Tibial artery (tissue), 4 donors: ENCODE measurements at regions not wholly inside any gene's neighbourhood (a gene's known extent, or its start where the extent isn't known, plus 50 kb on each side); places are given as distances from the start of the nearest gene placed in this dataset.

Experiments
- DNase-seq, 2 donors: peaks; one replicate each; pipeline ENCODE4 v3.0.0-alpha.2; 2019
- H3K27ac ChIP-seq, 2 donors: fragments of 200-600 bp; sonication (generic) in 1 of 2; 1 replicate in 1 of 2; 2 replicates in 1 of 2; pipeline ENCODE4 v1.5.1; 2018 to 2019; ENCODE audit warnings: mild to moderate bottlenecking in 1 of 2
- H3K27me3 ChIP-seq, 2 donors: fragments of 200-600 bp; sonication (generic) in 1 of 2; one replicate each; pipeline versions ENCODE4 v1.5.1 to v1.6.0; 2016 to 2019
- H3K36me3 ChIP-seq, 3 donors: fragments of 200-600 bp; sonication (generic) in 2 of 3; one replicate each; pipeline ENCODE4 v1.5.1; 2016 to 2019; ENCODE audit warnings: mild to moderate bottlenecking in 2 of 3
- H3K4me1 ChIP-seq, 4 donors: fragments of 200-600 bp; sonication (generic) in 2 of 4; 1 replicate in 3 of 4; 2 replicates in 1 of 4; pipeline ENCODE4 v1.5.1; 2016 to 2019
- H3K4me3 ChIP-seq, 2 donors: fragments of 200-600 bp; sonication (generic) in 1 of 2; 1 replicate in 1 of 2; 2 replicates in 1 of 2; pipeline ENCODE4 v1.5.1; 2018 to 2019; ENCODE audit warnings: mild to moderate bottlenecking in 2 of 2
- H3K9me3 ChIP-seq, 3 donors: fragments of 200-600 bp; sonication (generic) in 1 of 3; one replicate each; pipeline ENCODE4 v1.5.1; 2016 to 2019
- CTCF ChIP-seq, 2 experiments: fragments of 200-600 bp in 1 of 2; fragments of 450-650 bp in 1 of 2; IDR thresholded peaks; one replicate each; pipeline ENCODE4 v1.5.1; 2017 to 2019; ENCODE audit warnings: antibody characterized with exemption in 2 of 2, mild to moderate bottlenecking in 1 of 2, moderate library complexity in 1 of 2
- intact Hi-C: fragments of 100-400 bp; cut with DNase I; formaldehyde crosslinking; loops from one replicate; pipeline ENCODE4 v1.15.0; 2023; ENCODE audit warnings: low total_unique reads

- H3K9me3 ChIP-seq = no peaks in the 10 kb centered on the region
- no peaks in the 10 kb centered on the region for H3K4me1 ChIP-seq
- no peaks in the 10 kb centered on the region for H3K27me3 ChIP-seq
- intact Hi-C loops = no loop called here
- no peaks in the 10 kb centered on the region for H3K36me3 ChIP-seq
- no peak for TF ChIP-seq CTCF (IDR thresholded peaks at IDR 0.05)
- no peak overlapping the region for H3K27ac ChIP-seq
- DNase-seq = no peak
- no peak overlapping the region for H3K4me3 ChIP-seq
Observed at GRCh38 chr5:118233606-118234005, 754.7 kb downstream of the DTWD2 start.

DNA sequence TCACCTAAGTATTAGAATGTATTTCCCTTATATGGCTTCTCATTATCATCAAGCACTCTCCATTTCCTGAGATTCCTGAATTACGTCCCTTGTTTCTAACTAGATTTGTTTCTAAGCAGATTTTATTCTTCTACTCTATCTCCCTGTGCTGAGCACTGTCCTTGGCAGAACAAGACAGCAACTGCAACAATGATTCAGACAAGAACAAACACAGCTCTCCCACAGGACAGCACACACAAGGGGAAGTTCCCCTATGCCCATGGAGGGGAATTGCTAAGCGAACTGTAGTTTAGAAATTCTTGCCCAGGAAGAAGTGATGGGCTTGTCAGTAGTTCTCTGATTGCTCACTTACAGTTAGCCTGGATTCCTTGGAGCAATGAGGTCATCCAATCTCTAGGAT, 759.9 kb downstream of the DTWD2 start:
- TF ChIP-seq CTCF (IDR thresholded peaks at IDR 0.05) = no peak
- intact Hi-C loops = no loop called here
- no peak overlapping the region for H3K4me3 ChIP-seq
- DNase-seq = no peak
- no peaks in the 10 kb centered on the region for H3K27me3 ChIP-seq
- no peak overlapping the region for H3K27ac ChIP-seq
- H3K36me3 ChIP-seq = no peaks in the 10 kb centered on the region
- H3K9me3 ChIP-seq = no peaks in the 10 kb centered on the region
- no peaks in the 10 kb centered on the region for H3K4me1 ChIP-seq

DNA sequence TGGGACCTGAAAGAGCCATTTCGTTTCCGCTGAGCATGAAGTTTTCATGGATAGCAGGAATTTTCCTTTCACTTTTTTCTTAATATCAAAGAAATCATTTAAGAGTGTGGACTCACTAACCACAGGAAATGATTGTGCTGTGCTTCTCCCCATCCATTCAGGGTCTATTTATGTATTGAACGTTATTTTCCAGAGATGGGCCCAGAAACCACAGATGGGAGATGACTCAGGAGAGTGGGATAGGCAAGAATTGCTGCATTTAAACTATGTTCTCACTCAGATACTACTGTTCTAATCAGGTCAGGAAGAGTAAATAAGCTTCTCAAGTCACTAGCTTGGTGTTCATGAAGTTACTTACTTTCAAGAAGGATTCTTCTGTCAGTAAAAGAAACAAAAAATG, 763.8 kb downstream of the DTWD2 start:
- TF ChIP-seq CTCF (IDR thresholded peaks at IDR 0.05) = no peak
- no peaks in the 10 kb centered on the region for H3K27me3 ChIP-seq
- no peaks in the 10 kb centered on the region for H3K4me1 ChIP-seq
- no peaks in the 10 kb centered on the region for H3K36me3 ChIP-seq
- DNase-seq = no peak
- intact Hi-C loops = no loop called here
- no peak overlapping the region for H3K4me3 ChIP-seq
- H3K27ac ChIP-seq = no peak overlapping the region
- H3K9me3 ChIP-seq = no peaks in the 10 kb centered on the region

DNA sequence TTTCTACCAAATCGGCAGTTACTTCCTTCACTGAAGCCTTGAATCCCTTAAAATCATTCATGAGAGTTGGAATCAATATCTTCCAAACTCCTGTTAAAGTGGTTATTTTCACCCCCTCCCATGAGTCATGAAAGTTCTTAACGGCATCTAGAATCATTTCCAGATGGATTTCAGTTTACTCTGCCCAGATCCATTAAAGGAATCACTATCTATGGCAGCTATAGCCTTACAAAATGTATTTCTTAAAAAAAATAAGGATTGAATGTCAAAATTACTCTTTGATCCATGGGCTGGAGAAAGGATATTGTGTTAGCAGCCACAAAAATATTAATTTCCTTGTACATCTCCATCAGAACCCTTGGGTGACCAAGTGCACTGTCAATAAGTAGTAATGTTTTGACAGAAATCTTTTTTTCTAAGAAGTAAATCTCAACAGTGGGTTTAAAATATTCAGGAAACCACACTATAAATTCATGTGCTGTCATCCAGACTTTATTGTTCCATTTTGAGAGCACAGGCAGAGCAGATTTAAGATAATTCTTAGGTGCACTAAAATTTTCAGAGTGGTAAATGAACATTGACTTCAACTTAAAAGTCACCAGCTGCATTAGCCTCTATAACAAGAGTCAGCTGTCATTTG, 767.7 kb downstream of the DTWD2 start:
- H3K4me1 ChIP-seq = no peaks in the 10 kb centered on the region
- no peaks in the 10 kb centered on the region for H3K36me3 ChIP-seq
- no peaks in the 10 kb centered on the region for H3K27me3 ChIP-seq
- no peak for DNase-seq
- no peak overlapping the region for H3K27ac ChIP-seq
- TF ChIP-seq CTCF (IDR thresholded peaks at IDR 0.05) = no peak
- H3K4me3 ChIP-seq = no peak overlapping the region
- H3K9me3 ChIP-seq = no peaks in the 10 kb centered on the region
- intact Hi-C loops = no loop called here

- Histone ChIP-seq H3K36me3 (no peaks in the 10 kb centered on the region), H3K27ac (no peak overlapping the region), H3K9me3 (peaks cover 0 to 19% (median 11%) of the 10 kb centered on the region in 3 donors), H3K4me1 (no peaks in the 10 kb centered on the region), H3K27me3 (no peaks in the 10 kb centered on the region), H3K4me3 (no peak overlapping the region)
- DNase-seq = no peak
- intact Hi-C loops = no loop called here
- no peak for TF ChIP-seq CTCF (IDR thresholded peaks at IDR 0.05)
Observed at GRCh38 chr5:118211606-118212005, 776.7 kb downstream of the DTWD2 start.

DNA sequence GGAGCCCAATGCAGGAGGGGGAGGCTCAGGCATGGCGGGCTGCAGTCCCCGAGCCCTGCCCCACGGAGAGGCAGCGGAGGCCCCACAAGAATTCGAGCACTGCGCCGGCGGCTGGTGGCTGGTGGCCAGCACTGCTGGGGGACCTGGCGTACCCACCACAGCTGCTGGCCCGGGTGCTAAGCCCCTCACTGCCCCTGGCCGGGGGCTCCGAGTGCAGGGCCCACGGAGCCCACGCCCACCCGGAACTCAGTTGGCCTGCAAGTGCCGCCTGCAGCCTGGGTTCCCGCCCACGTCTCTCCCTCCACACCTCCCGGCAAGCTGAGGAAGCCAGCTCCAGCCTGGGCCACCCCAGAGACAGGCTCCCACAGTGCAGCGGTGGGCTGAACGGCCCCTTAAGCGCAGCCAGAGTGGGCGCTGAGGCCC, 780.3 kb downstream of the DTWD2 start:
- DNase-seq = no peak
- H3K4me1 ChIP-seq = no peaks in the 10 kb centered on the region
- H3K4me3 ChIP-seq = no peak overlapping the region
- no peaks in the 10 kb centered on the region for H3K36me3 ChIP-seq
- H3K27ac ChIP-seq = no peak overlapping the region
- H3K9me3 ChIP-seq = peaks cover 0 to 19% (median 11%) of the 10 kb centered on the region in 3 donors
- no peaks in the 10 kb centered on the region for H3K27me3 ChIP-seq
- intact Hi-C loops = no loop called here
- TF ChIP-seq CTCF (IDR thresholded peaks at IDR 0.05) = no peak
